ENCODE measurements at regions not wholly inside any gene's neighbourhood (a gene's known extent, or its start where the extent isn't known, plus 50 kb on each side); places are given as distances from the start of the nearest gene placed in this dataset.

GRCh38 chr10:21065621-21066248, 168.6 kb upstream of the NEBL start:
- TF ChIP-seq, protein P1, sequence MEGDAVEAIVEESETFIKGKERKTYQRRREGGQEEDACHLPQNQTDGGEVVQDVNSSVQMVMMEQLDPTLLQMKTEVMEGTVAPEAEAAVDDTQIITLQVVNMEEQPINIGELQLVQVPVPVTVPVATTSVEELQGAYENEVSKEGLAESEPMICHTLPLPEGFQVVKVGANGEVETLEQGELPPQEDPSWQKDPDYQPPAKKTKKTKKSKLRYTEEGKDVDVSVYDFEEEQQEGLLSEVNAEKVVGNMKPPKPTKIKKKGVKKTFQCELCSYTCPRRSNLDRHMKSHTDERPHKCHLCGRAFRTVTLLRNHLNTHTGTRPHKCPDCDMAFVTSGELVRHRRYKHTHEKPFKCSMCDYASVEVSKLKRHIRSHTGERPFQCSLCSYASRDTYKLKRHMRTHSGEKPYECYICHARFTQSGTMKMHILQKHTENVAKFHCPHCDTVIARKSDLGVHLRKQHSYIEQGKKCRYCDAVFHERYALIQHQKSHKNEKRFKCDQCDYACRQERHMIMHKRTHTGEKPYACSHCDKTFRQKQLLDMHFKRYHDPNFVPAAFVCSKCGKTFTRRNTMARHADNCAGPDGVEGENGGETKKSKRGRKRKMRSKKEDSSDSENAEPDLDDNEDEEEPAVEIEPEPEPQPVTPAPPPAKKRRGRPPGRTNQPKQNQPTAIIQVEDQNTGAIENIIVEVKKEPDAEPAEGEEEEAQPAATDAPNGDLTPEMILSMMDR (IDR thresholded peaks at IDR 0.05), result no peak
- TF ChIP-seq POLR2AphosphoS5 (IDR thresholded peaks at IDR 0.05; ENCODE audit: low read depth, low read length) (no peak), SIN3A (IDR thresholded peaks at IDR 0.05; ENCODE audit: borderline replicate concordance, insufficient read depth, low read depth, low read length) (no peak)
- TF ChIP-seq, protein P2, sequence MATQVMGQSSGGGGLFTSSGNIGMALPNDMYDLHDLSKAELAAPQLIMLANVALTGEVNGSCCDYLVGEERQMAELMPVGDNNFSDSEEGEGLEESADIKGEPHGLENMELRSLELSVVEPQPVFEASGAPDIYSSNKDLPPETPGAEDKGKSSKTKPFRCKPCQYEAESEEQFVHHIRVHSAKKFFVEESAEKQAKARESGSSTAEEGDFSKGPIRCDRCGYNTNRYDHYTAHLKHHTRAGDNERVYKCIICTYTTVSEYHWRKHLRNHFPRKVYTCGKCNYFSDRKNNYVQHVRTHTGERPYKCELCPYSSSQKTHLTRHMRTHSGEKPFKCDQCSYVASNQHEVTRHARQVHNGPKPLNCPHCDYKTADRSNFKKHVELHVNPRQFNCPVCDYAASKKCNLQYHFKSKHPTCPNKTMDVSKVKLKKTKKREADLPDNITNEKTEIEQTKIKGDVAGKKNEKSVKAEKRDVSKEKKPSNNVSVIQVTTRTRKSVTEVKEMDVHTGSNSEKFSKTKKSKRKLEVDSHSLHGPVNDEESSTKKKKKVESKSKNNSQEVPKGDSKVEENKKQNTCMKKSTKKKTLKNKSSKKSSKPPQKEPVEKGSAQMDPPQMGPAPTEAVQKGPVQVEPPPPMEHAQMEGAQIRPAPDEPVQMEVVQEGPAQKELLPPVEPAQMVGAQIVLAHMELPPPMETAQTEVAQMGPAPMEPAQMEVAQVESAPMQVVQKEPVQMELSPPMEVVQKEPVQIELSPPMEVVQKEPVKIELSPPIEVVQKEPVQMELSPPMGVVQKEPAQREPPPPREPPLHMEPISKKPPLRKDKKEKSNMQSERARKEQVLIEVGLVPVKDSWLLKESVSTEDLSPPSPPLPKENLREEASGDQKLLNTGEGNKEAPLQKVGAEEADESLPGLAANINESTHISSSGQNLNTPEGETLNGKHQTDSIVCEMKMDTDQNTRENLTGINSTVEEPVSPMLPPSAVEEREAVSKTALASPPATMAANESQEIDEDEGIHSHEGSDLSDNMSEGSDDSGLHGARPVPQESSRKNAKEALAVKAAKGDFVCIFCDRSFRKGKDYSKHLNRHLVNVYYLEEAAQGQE (IDR thresholded peaks at IDR 0.05; ENCODE audit: insufficient read depth in 1 of 2, low read depth in 2 of 2, low read length in 1 of 2), result no peak
